Activated CD4-positive, CD25-positive, alpha-beta regulatory T cell (primary cell): ENCODE measurements at regions not wholly inside any gene's neighbourhood (a gene's known extent, or its start where the extent isn't known, plus 50 kb on each side); places are given as distances from the start of the nearest gene placed in this dataset.
"Not testable (repeated sequence)": the region's sequence is repeated elsewhere in the genome, so short reads cannot be mapped to it uniquely, and the experiment has no call there.

Experiments
- DNase-seq, 4 experiments: peaks; one replicate each; lab custom pipeline; 2025; lab: John Stamatoyannopoulos, UW

DNA sequence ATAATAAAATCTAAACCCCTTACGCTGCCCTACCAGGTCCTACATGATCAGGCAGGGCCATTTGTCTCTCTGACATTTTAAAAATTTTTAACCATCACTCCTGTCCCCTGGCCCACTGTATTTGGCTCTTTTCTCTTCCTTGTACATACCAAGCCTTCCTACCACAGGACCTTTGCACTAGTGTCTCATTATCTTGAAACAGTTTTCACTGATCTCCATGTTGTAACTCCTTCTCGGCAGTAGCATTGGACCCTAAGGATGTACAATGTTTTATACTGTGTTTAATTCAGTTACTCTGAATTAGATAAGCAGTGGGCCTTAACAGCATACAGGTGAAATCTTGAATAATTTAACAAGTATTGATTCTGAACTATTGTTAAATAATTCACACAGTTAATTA lies 330.7 kb downstream of the UTRN start:
- no peak for DNase-seq

DNA sequence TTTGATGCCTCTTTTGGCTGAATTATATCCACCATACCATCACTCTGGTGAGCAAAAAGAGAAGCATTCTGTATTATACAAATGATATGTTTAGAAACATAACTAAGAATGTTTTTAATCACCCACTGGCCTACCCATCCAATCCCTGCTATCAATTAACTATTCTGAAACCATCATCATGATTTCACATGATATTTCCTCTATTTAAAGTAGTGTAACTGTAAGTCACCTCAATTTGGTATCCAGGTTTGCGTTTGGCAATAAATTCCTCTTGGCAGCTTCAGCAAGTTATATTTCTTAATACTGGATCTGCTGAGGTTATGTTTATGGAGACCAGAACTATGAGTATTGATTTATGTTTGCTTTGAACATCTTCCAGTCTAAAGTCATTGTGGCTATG lies 332.1 kb downstream of the UTRN start:
- no peak for DNase-seq

DNA sequence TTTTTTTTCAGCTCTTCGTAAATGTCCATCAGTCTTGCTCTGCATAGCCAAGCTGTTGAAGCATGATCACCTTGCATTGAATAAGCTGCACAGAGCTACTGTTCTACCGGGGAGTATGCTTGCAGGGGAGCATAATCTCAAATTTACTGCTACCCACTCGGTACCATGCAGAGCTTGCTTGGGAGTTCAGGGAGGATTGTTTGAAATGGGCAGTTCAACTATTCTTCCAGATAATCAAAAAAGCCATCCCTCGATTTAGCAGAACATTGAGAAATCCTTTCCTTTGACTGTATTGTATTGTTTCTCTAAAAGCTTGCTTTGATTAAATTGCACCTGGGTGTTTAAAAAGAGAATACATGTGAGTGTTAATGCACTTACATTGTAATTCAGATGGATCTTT lies 332.6 kb downstream of the UTRN start:
- no peak for DNase-seq

DNA sequence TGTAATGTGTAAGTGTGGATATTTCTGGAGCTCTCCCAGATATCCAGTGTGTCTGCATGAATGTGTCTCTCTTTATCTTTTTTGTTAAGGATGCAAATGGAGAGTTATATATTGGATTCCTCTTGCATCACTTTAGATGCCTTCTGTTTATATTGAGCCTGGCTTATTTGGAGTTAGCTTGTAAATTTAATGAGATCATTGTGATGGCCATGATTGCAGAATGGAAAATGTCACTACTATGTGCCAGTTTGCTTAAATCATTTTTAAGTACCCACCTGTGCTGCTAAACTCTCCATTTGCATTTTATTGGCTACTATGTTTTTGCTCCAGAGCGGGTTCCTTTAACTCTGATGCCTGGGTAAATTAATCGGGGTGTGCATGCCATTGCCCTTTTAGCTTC lies 334.8 kb downstream of the UTRN start:
- no peak for DNase-seq

DNA sequence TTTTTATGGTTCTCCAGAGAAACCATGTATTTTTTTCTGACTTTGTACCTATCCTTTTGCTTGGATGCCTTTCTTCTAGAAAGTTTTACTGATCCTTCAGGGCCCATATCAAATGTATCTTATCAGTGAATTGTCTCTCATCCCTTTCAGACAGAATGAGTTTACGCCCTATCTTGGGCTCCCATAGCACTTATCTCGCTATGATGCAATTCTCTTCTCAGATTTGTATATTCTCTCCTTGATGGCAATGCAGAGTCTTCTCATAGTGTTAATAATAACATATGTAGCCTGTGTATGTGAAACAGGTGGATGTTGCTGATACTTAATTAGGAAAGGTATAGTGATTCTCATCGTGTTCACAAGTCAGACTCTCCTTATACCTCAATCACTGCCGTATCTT lies 336.2 kb downstream of the UTRN start:
- DNase-seq: no peak

GRCh38 chr6:144624246-144624645 lies 339.1 kb downstream of the UTRN start:
- no peak for DNase-seq

DNA sequence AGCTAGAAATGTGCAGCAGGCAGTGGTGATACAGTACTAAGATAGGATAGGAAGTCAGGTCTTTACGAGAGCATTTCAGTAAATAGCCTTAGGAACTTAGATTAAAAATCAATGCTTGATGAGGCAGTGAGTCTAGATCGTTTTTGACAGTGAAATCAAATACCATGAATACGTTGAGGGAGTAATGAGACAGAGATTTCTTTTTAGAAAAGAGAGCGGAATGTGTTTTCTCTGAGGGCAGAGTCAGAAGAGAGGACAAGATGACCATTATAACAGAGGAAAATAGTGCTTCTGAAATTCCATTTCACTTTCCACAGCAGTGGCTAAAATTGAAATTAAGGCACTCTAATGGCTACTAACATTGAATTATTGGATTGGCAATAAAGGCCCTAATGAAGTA lies 339.6 kb downstream of the UTRN start:
- DNase-seq: no peak

DNA sequence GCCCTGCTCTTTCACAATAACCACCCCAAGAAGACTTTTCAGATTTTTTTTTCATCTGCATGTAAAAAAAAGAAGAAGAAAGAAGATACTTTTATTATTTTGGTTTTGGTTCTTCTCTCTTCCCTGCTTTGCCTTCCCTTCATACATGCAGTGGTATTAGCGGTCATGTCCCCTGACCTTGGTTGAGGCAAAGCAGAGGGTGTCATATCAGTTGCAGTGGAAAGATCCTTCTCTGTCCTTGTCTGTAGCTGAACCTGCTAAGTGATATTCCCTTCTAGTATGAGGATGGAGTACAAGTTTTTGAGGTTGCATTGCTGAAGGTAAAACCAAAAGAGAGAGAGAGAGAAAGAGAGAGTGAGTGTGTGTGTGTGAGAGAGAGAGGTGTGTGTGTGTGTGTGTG lies 345.7 kb downstream of the UTRN start:
- DNase-seq: no peak

DNA sequence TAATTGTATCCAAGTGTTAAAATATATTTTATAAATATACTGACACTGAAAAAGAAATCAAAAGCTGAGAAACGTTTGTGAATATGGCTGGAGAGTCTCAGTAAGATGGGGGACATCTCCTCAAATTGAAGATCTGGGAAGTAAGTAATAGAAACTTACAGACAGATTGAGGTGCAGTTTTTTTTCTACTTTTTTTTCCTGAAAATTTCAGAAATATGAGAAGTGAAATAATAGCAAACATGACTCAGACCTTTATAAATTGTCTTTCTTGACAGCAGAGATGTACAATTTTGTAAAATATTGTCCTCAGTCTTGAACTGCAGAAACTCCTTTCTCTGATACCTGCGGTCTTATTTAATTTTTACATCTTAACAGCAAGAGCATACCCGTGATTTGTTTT lies 347.1 kb downstream of the UTRN start:
- DNase-seq: no peak

DNA sequence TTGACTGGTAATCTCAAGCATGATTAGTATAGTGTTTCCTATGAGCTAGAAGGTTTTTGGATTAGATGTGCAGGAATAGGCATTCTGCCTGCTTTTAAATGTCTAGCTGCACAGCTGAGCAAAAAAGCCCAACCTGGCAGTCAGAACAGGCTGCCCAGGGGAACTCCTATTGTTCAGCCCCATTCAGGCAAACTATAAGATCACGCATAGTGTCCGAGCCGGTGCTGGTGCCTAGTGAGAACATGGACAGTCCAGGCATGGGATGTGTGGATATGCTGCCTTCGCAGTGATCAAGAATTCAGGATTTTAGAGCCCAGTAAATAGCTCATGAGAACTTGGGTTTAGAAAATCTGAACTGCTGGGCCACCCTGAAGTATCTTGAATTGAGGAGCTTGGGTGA lies 348.8 kb downstream of the UTRN start:
- no peak for DNase-seq

- no peak for DNase-seq
Observed at GRCh38 chr6:144634371-144634770, 349.2 kb downstream of the UTRN start.

- DNase-seq: no peak
Observed at GRCh38 chr6:144635051-144635450, 349.9 kb downstream of the UTRN start.

DNA sequence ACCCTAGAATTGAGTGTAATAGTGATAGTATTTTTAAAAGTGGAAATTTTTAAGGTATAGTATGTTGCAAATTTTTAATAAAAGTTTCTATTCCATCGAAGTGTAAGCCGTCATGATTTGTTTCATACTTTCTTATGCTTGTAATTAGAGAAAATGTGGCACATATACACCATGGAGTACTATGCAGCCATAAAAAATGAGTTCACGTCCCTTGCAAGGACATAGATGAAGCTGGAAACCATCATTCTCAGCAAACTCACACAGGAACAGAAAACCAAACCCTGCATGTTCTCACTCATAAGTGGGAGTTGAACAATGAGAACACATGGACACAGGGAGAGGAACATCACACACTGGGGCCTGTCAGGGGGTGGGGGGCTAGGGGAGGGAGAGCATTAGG lies 350.9 kb downstream of the UTRN start:
- DNase-seq: not testable (repeated sequence)

DNA sequence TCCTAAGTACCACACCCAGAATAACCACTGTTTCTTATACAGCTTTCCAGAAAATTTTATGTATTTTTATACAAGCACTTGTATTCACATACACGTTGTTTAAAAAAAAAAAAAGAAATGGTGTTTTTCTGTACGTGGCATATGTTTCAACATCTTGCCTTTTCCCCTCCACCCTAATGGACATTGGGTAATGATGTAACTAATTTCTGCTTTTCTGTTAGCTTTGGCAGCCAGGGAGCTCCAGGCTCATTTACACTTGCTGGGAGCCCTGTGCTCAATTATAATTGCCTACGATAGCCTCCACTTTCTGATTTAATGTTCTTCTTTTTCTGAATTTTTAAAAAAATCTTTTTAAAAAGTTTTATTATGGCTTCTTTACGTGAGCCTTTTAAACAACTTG lies 352.4 kb downstream of the UTRN start:
- no peak for DNase-seq

DNA sequence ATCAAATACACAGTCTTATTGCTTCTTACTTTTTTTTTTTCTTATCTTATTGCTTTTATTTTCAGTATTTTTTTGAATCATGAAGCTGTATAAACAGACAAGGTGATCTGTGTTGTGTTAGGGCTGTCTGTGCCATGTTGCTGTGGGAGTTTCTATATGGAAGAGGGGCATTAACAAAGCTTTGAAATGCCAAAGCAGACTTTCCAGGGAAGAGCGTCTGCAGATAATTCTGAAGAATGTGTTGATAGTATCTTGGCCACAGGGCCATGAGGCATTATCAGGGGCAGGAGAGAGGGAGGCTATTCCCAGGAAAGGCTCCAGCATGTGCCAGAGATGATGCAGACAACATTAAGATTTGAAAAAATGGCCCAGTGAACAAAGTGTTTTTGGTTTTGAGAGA lies 354.5 kb downstream of the UTRN start:
- DNase-seq: no peak

- DNase-seq: no peak
Observed at GRCh38 chr6:144641286-144641685, 356.2 kb downstream of the UTRN start.

DNA sequence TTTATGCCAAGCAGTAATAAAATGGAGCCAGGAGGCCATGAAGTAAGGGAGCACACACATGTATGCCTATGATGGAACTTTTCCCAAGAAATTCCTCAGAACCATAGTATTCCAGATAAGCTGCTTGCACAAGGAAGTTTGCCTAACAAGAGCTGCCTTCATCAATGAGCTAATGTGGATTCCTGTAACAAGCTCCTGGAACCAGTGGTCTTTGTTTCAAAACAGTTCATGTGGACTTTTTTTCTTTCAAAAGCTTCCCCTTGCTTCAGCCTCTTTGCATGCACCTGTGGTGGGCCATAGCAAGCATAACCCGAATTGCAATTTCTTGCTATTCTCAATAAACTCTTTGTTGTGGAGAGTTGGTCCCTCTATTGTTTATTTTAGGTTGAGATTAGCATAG lies 359.6 kb downstream of the UTRN start:
- DNase-seq: no peak

- no peak for DNase-seq
Observed at GRCh38 chr6:144646093-144647056, 361.2 kb downstream of the UTRN start.

- DNase-seq: no peak
Observed at GRCh38 chr6:144647406-144647964, 362.4 kb downstream of the UTRN start.

GRCh38 chr6:144647971-144648651 lies 363.0 kb downstream of the UTRN start:
- no peak for DNase-seq

- DNase-seq: no peak
Observed at GRCh38 chr6:144649085-144649484, 363.9 kb downstream of the UTRN start.

DNA sequence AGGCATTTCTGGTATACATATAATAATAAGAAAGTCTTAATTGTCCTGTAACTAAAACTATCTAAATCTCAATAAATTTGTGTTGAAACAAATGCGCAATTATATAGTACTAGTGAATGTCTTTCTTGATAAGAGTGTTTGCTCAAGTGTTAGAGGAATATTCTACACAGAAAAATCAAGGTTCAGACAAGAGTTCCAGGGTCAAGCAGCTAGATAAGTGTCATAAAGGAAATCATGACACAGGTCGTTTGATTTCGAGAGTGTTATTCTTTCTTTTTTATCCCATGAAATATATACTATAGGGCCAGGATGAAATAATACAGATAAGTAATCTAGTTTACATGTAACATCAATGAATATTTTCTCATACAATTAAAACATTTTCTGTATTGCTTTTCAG lies 366.1 kb downstream of the UTRN start:
- DNase-seq: no peak

DNA sequence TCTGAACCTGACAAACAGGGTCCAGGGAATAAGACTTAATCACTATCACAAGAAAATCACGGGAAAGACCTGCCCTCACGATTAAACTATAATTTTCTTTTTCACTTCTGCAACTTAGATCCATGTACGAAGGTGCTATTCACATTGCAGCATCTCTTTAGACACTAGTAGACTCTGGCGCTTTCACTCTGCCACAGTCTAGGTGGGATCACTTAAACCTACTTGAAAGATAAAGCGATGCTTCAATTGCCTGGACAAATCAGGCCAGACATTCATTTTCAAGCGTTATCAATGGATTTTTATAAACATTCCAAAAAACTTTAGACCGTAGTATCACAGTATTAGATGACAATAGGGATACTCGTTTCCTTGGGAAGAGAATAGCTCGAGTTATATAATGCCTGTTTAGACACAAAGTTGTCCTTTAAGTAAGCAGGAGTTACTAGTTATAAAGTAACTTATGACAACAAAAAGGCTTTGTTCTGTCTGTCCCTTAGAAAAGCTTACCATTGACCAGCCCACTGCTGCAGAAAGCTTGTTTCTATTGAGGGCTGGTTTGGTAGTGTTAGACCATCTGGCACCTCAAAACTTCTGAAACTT lies 367.3 kb downstream of the UTRN start:
- DNase-seq: no peak
